ENCODE measurements at regions not wholly inside any gene's neighbourhood (a gene's known extent, or its start where the extent isn't known, plus 50 kb on each side); places are given as distances from the start of the nearest gene placed in this dataset.
"Not testable (repeated sequence)": the region's sequence is repeated elsewhere in the genome, so short reads cannot be mapped to it uniquely, and the experiment has no call there.

DNA sequence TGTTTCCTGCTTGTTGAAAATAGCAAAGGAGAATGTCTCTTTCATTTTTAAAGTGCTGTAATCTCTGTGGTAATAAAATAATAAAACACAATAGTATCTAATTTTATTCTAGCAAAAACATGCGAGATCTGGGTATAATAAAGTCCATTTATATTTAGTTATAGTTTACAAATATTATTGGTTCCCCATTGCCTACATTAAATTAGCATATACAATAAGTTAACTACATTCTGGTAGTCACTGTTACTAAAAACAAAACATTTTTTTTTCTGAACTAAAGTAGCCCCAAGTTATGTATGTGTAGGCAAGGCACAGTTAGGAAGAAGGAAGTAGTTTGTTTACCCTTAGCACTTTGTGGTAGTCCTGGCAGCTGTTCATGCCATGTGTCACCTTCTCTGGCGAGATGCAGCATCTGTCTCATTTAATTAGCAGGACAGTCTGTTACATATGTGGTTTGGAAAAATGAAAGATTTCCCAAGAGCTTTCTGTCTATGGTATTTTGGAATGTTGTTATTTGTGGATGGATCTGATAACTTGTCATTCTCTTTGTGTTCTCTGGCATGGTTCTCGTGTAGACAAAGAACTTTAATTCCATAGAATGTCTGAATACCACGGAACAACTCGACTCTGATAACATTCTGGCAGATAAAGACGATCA lies 231.3 kb upstream of the PITX2 start:
- Histone ChIP-seq H3K4me3 (no peak overlapping the region), H3K36me3 (no peaks in the 10 kb centered on the region), H3K27me3 (no peaks in the 10 kb centered on the region), H3K9me3 (no peaks in the 10 kb centered on the region)
- DNase-seq, result peak; percentile 85

DNA sequence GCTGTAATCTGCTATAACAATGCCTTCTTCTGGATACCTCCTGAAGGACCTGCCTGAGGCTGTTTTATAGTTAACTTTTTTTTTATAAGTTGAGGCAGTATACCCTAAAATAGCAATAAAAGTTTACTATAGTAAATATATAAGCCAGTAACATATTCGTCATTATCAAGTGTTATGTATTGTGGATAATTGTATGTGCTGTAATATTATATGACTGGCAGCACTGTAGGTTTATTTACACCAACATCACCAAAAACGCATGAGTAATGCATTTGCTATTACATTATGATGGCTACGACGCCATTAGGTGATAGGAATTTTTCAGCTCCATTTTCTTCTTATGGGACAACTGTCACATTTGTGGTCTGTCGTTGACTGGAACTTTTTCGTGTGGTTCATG lies 237.2 kb upstream of the PITX2 start:
- no peak for DNase-seq
- Histone ChIP-seq H3K27me3 (no peaks in the 10 kb centered on the region), H3K9me3 (no peaks in the 10 kb centered on the region), H3K4me3 (no peak overlapping the region), H3K36me3 (no peaks in the 10 kb centered on the region)

DNA sequence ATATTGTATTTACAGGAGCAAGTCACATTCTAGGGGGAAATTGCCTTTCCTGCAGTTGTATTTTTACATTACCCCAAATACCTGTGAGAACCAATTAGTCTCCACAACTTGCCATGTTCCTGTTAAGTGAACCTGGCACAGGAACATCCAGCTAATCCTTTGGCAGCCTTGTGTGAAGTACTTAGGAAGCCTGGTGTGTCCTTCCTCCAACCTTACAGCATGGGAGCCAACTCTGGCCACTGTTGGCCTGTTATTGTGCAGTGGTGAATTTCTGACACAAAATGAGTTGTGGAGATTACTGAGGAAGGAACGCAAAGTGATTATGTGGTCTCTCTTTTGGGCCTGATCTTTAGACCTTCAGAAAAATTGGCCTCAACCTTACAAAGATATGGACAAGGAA lies 238.0 kb upstream of the PITX2 start:
- H3K36me3 ChIP-seq, result no peaks in the 10 kb centered on the region
- no peaks in the 10 kb centered on the region for H3K9me3 ChIP-seq
- DNase-seq, result no peak
- no peak overlapping the region for H3K4me3 ChIP-seq
- H3K27me3 ChIP-seq, result no peaks in the 10 kb centered on the region

DNA sequence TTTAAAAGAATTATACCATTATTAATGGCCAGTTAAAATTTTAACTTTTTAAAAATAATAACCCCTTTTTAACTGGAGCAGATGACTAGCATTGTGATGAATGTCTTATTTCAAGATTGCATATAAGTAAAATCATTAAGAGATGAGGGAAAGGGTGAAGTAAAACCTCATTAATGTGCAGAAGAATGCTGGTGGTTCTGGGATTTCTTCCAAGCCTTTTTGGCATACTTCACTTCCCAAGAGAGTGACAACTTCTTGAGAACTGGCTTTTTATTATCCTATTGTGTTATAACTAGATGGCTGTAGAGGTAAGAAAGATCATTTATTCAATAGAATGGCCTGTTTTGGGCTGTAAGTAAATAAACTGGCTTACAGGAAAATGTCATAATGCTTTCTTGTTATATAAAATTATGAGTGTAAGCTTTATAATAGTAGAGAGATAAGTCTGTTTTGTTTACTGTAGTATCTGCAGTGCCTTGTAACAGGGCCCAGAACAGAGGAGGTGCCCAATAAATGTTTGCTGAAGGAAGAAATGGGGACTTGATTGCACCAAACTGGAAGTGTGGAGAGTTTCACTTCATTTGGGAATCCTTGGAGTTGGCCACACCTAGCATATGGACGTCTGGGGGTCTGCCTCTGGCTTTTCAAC lies 242.9 kb upstream of the PITX2 start:
- no peaks in the 10 kb centered on the region for H3K9me3 ChIP-seq
- DNase-seq, result no peak
- no peak overlapping the region for H3K4me3 ChIP-seq
- no peaks in the 10 kb centered on the region for H3K36me3 ChIP-seq
- no peaks in the 10 kb centered on the region for H3K27me3 ChIP-seq

DNA sequence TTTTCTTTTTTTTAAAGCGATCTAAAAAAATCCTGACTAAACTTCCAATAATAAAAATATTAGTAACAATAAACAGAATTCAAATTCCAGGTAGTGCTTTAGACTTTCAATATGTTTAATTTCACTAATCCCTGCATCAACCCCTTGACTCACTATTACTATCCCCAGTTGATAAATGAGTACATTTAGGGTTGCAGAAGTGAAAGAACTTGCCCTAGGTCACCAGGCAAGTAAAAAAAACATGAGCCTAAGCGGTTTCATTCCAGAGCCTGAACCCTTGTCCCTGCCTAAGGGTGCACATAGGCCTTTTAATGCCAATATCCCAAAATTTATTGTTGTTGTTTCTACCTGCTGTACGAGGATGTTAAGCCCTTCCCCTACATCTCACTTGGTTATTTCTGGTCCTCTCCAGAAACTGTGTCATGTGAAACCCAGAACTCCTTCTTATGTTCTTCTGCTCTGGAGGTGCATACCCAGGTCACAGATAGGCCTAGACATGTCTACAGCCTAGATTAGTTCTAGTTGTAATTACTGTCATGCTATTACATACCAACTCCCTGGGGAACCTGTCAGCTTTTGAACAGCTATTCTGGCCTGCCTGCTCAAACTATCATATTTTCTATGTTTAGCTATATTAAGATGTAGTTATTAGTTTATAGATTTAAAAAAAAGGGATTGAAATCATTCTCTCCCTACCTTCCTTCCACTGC lies 244.5 kb upstream of the PITX2 start:
- Histone ChIP-seq H3K9me3 (no peaks in the 10 kb centered on the region), H3K36me3 (no peaks in the 10 kb centered on the region), H3K4me3 (no peak overlapping the region), H3K27me3 (no peaks in the 10 kb centered on the region)
- DNase-seq, result no peak

DNA sequence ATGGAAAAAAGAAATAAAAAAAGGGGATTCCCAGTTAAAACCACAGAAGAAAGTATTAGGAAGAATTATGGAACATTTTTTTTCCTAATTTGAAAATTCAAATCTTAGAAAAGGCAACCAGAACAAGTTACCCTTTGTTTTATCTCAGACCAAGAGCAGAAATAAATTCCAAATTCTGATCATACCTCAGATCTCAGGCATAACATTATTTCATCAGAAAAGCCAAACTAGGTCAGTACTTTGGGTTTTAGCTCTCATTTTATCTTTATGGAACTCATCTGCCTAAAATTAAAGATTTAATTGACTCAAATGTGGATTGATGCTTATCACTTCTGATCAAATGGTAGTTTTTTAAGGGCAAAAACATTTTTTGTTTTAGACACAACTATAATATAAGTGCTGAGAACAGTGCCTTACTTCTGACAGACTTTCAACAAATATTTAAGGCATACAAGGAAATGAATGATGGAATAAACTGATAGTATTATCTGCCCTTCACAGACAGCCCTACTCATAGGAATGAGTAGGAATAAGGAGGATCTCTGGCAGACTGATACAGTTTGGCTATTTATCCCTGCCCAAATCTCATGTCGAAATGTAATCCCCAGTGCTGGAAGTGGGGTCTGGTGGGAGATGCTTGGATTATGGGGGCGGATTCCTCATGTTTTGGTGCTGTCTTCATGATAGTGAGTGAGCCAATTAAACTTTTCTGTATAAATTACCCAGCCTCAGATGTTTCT lies 245.3 kb upstream of the PITX2 start:
- no peaks in the 10 kb centered on the region for H3K27me3 ChIP-seq
- no peaks in the 10 kb centered on the region for H3K36me3 ChIP-seq
- H3K4me3 ChIP-seq, result no peak overlapping the region
- no peak for DNase-seq
- no peaks in the 10 kb centered on the region for H3K9me3 ChIP-seq

DNA sequence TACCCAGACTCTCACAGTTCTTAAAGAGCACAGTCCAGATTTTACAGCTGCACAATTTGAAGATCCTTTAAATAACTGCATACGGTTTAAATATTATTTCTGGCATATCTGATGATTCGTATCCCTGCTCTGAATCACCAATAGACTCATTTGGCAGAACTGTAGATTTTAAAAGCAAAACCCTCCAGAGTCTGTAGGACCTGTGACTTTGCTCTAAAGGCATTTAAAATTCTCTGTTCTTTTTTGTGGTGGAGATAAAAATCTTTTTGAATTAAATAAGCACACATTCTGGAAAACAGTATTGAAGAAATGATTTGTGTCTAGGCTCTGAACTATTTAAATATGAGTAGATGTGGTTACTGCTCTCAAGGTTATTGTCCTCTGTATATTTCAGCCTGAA lies 246.2 kb upstream of the PITX2 start:
- no peaks in the 10 kb centered on the region for H3K27me3 ChIP-seq
- DNase-seq, result no peak

DNA sequence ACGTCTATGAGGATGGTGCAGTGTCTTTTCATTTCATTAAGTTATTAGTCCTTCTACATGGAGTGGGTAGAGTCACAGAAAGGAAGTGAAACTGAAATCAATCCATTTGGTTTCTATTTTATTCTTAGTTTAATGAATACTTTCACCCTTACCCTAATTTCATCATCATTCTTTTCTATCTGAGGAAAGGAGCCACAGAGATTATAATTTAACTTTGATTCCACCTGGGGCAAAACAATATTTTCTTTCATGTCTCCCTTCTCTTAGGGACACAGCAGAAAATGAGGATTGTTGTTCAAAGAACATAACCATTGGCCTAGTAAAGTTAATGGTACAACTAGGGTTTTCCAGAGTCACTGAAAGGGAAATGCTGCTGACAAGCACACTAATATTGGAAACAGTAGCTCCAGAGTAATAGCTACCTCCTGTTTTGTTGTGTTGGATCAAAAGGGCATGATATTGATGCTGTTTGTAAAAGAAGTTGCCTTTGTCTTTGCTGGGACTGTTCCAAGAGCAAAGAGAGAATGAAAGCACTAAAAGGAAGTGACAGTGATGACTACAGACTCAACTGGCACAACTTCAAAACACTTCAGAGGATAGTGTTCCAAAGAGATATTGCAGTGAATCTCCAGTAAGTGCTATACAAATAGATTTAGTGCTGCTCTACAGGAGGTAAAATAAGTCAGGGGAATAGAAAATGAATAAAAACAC lies 247.1 kb upstream of the PITX2 start:
- Histone ChIP-seq H3K27me3 (no peaks in the 10 kb centered on the region), H3K36me3 (no peaks in the 10 kb centered on the region), H3K9me3 (no peaks in the 10 kb centered on the region), H3K4me3 (no peak overlapping the region)
- DNase-seq, result no peak

More for the DNA sequence above, 246.2 kb upstream of the PITX2 start:
- no peak overlapping the region for H3K4me3 ChIP-seq
- H3K36me3 ChIP-seq, result no peaks in the 10 kb centered on the region
- no peaks in the 10 kb centered on the region for H3K9me3 ChIP-seq

DNA sequence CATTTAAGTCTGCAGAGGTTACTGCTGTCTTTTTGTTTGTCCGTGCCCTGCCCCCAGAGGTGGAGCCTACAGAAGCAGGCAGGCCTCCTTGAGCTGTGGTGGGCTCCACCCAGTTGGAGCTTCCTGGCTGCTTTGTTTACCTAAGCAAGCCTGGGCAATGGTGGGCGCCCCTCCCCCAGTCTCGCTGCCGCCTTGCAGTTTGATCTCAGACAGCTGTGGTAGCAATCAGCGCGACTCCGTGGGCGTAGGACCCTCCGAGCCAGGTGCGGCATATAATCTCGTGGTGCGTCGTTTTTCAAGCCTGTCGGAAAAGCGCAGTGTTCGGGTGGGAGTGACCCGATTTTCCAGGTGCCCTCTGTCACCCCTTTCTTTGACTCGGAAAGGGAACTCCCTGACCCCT lies 253.3 kb upstream of the PITX2 start:
- not testable (repeated sequence) for H3K27me3 ChIP-seq, H3K4me3 ChIP-seq, DNase-seq, H3K36me3 ChIP-seq, H3K9me3 ChIP-seq

DNA sequence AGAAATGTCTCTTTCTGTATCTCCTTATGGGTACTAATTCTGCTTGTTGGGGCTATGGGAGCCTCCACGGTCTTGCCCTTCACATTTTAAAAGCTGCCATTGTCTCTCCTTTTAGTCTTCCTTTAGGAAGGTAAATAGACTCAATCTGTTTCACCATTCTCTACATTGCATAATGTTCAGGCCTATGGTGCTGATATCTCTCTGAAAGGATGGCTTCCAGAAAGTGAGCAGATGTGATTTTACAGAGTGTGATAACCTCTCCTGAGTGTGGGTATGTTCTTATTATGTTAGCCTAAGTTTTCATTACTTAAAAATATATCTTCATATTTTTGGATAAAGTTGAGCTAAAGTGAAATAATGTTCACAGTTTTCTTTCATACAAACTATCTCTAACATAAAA lies 254.0 kb upstream of the PITX2 start:
- H3K4me3 ChIP-seq, result no peak overlapping the region
- H3K9me3 ChIP-seq, result no peaks in the 10 kb centered on the region
- no peaks in the 10 kb centered on the region for H3K27me3 ChIP-seq
- DNase-seq, result no peak
- no peaks in the 10 kb centered on the region for H3K36me3 ChIP-seq

DNA sequence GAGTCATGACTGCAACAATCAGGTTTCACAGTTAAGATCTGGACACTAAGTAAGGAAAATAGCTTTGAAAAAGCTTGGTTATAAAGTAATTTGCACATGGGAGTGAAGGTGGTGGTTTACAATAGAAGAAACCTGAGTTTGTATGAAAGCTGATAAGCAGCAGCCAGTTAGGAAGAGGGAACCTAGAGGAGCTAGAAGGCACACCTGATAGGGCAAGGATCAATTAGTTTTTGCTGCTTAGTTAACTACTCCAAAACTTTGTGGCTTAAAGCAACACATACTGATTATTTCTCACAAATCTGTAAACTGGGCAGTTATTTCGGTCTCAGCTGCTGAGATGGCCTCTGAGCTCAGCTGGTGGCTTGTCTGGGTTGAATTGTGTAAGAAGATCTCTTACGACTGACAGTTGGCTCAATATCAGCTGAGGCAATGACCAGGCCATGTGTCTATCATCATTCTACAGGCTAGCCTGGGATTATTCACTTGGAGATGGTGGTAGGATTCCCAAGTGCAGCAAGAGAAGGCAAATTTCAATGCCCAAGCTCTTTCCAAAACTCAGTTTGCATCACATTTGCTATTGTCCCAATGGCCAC lies 255.0 kb upstream of the PITX2 start:
- Histone ChIP-seq H3K36me3 (no peaks in the 10 kb centered on the region), H3K4me3 (no peak overlapping the region), H3K9me3 (no peaks in the 10 kb centered on the region), H3K27me3 (no peaks in the 10 kb centered on the region)
- no peak for DNase-seq

DNA sequence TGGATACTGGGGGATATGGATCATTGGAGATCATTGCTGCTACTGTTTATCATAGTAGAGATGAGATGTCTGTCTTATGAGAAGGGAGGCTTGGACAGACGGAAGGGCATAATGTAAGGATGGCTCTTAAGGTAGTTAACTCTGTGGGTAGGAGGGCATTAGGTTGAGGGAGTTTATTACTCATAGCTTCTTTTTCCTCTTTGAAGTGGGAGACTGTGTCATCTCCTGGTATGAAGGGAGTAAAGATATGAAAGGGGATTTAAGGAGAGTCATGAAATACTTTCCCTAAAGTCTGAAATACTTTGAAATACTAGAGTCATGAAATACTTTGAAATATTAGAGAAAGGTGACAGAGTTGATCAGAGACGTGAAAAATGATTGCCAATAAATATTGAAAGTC lies 255.5 kb upstream of the PITX2 start:
- no peak overlapping the region for H3K4me3 ChIP-seq
- DNase-seq, result no peak

DNA sequence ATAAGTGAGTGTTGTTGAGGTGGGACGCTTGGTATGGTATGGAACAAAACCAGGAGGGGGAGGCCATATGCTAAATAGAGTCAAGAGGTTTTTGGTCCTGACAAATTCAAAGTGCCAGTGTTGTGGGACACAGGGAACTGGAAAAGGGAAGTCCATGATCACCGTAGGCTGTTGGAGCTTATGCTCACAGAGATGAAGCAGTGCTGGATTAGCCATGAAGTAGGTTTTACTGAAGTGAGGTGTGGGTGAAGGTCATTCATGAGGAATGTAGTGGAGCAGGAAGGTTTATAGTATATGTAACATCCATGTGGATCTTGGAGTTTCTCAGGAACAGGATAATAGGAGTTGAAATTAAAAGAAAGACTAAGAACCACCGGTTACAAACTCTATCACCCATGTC lies 256.1 kb upstream of the PITX2 start:
- no peaks in the 10 kb centered on the region for H3K9me3 ChIP-seq
- H3K4me3 ChIP-seq, result no peak overlapping the region

More for the DNA sequence above, 255.5 kb upstream of the PITX2 start:
- H3K27me3 ChIP-seq, result no peaks in the 10 kb centered on the region
- H3K36me3 ChIP-seq, result no peaks in the 10 kb centered on the region
- H3K9me3 ChIP-seq, result no peaks in the 10 kb centered on the region

DNA sequence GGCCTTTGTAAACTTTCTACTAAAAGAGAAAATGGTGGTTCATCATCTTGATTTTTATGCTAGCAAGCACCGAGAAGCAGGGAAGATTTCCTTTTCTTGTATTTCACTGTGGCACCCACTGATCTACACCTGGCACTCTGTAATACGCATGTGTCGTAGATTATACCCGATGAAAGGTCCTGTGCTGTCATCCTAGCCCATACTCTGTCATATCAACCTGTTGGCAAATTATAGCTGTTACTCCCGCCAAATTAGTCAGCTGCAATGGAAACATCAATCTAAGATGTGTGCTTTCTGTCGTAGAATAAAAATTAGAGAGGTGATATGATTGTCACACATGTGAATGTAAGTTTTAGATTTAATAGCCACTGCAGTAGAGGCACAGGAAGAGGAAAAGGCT lies 263.4 kb upstream of the PITX2 start:
- Histone ChIP-seq H3K4me3 (no peak overlapping the region), H3K36me3 (no peaks in the 10 kb centered on the region), H3K27me3 (no peaks in the 10 kb centered on the region), H3K9me3 (no peaks in the 10 kb centered on the region)
- DNase-seq, result no peak

More for the DNA sequence above, 256.1 kb upstream of the PITX2 start:
- H3K27me3 ChIP-seq, result no peaks in the 10 kb centered on the region
- no peaks in the 10 kb centered on the region for H3K36me3 ChIP-seq
- no peak for DNase-seq

DNA sequence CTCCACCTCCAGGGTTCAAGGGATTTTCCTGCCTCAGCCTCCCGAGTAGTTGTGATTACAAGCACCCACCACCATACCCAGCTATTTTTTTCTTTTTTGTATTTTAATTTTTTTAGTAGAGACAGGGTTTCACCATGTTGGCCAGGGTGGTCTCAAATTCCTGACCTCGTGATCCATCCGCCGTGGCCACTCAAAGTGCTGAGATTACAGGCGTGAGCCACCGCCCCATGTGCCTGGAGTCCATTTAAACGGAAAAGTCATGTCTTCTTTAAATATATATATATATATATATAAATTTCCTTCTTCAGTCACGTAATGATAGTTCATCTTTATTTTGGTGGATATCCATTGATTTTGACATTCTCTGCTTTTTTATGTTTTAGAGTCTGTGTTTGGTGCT lies 264.0 kb upstream of the PITX2 start:
- H3K9me3 ChIP-seq, result no peaks in the 10 kb centered on the region
- no peak for DNase-seq

DNA sequence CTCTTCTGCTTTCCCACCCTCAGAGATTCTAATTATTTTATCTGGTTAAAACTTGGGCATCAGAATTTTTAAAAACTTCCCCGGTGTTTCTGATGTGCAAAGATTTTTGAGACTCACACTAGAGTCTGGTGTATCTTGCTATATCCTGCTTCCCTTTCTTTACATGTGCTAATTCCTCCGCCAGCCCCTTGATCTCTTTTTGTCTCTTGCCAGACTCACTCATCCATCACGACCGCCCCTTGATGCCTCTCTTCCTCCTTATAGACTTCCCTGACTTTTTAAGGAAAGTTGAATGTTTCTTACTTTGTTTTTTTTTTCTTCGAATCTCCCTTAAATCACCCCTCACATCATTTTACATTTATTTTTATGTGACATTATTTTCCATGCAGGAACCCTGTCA lies 274.9 kb upstream of the PITX2 start:
- Histone ChIP-seq H3K4me3 (no peak overlapping the region), H3K36me3 (no peaks in the 10 kb centered on the region), H3K9me3 (no peaks in the 10 kb centered on the region), H3K27me3 (no peaks in the 10 kb centered on the region)
- no peak for DNase-seq

More for the DNA sequence above, 264.0 kb upstream of the PITX2 start:
- no peak overlapping the region for H3K4me3 ChIP-seq
- no peaks in the 10 kb centered on the region for H3K36me3 ChIP-seq
- H3K27me3 ChIP-seq, result no peaks in the 10 kb centered on the region

Measured in MG63 (cell line).